SK-N-SH (cell line): ENCODE measurements at regions not wholly inside any gene's neighbourhood (a gene's known extent, or its start where the extent isn't known, plus 50 kb on each side); places are given as distances from the start of the nearest gene placed in this dataset.

ENCODE experiments used
- CTCF ChIA-PET: fragments of 300-600, 350-600 bp; formaldehyde crosslinking; extraction: SDS; loops from one replicate; lab custom pipeline; 2021; lab: Yijun Ruan, JAX
- POLR2A ChIA-PET: fragments of 350-600 bp; sonication (Branson Sonifier 250); formaldehyde crosslinking; extraction: SDS; loops from one replicate; lab custom pipeline; 2020; ENCODE audit warnings: antibody characterized with exemption, inconsistent platforms; lab: Yijun Ruan, JAX
- DNase-seq: peaks from one replicate; pipeline ENCODE4 v3.0.0; 2012
- H2AFZ ChIP-seq: fragments of 200-600 bp; sonication (generic); 2 replicates; pipeline ENCODE4 v1.8.1; 2016; ENCODE audit warnings: antibody characterized with exemption, mild to moderate bottlenecking, low read depth
- H3F3A ChIP-seq: fragments of 200-600 bp; sonication (generic); replicated peaks from 2 replicates; pipeline ENCODE3; 2016; ENCODE audit warnings: antibody characterized with exemption, mild to moderate bottlenecking; ENCODE audit not compliant: insufficient read depth
- H3K27ac ChIP-seq, 2 experiments: fragments of 200-500 bp in 1 of 2; fragments of 200-600 bp in 1 of 2; sonication (Bioruptor generic) in 1 of 2; sonication (generic), shearing (Covaris generic) in 1 of 2; 2 replicates each; pipeline versions ENCODE4 v1.5.1 to v1.6.1; 2014 to 2016; ENCODE audit warnings: low read depth in 2 of 2, inconsistent platforms in 1 of 2, low read length in 1 of 2, mild to moderate bottlenecking in 1 of 2, mixed read lengths in 1 of 2
- H3K27me3 ChIP-seq: fragments of 200-600 bp; sonication (generic), shearing (Covaris generic); 2 replicates; pipeline ENCODE4 v1.6.1; 2016; ENCODE audit warnings: mixed run types; ENCODE audit not compliant: insufficient read depth
- H3K36me3 ChIP-seq, 2 experiments: fragments of 200-500 bp in 1 of 2; fragments of 200-600 bp in 1 of 2; sonication (Bioruptor generic) in 1 of 2; sonication (generic) in 1 of 2; replicated peaks in 1 of 2; 2 replicates each; pipeline versions ENCODE3 to v1.5.1; 2014 to 2016; ENCODE audit warnings: low read length in 1 of 2, mild to moderate bottlenecking in 1 of 2; ENCODE audit not compliant: insufficient read depth in 2 of 2, control insufficient read depth in 1 of 2
- H3K4me1 ChIP-seq, 2 experiments: fragments of 200-500 bp in 1 of 2; fragments of 200-600 bp in 1 of 2; sonication (Bioruptor generic) in 1 of 2; sonication (generic), shearing (Covaris generic) in 1 of 2; 2 replicates each; pipeline versions ENCODE4 v1.5.1 to v1.6.1; 2014 to 2016; ENCODE audit warnings: low read depth in 1 of 2, low read length in 1 of 2, mixed run types in 1 of 2; ENCODE audit not compliant: insufficient read depth in 2 of 2, control insufficient read depth in 1 of 2
- H3K4me2 ChIP-seq: fragments of 200-600 bp; sonication (generic), shearing (Covaris generic); 2 replicates; pipeline ENCODE4 v1.6.1; 2017; ENCODE audit warnings: mixed run types
- H3K4me3 ChIP-seq, 2 experiments: fragments of 200-500 bp in 1 of 2; fragments of 200-600 bp in 1 of 2; sonication (Bioruptor generic) in 1 of 2; sonication (generic), shearing (Covaris generic) in 1 of 2; 2 replicates each; pipeline versions ENCODE4 v1.5.1 to v1.8.1; 2014 to 2016; ENCODE audit warnings: low read depth in 2 of 2, inconsistent platforms in 1 of 2, low read length in 1 of 2, mild to moderate bottlenecking in 1 of 2, mixed read lengths in 1 of 2, moderate library complexity in 1 of 2
- H3K79me2 ChIP-seq: fragments of 200-600 bp; sonication (generic); 2 replicates; pipeline ENCODE4 v1.8.1; 2017; ENCODE audit warnings: mild to moderate bottlenecking; ENCODE audit not compliant: insufficient read depth
- H3K9ac ChIP-seq: fragments of 200-600 bp; sonication (generic); 2 replicates; pipeline ENCODE4 v1.6.1; 2017; ENCODE audit warnings: mixed run types
- H3K9me2 ChIP-seq: fragments of 200-600 bp; sonication (generic); 2 replicates; pipeline ENCODE4 v1.6.1; 2017; ENCODE audit warnings: mixed run types
- H3K9me3 ChIP-seq: fragments of 200-600 bp; sonication (generic); 2 replicates; pipeline ENCODE4 v1.6.1; 2017; ENCODE audit warnings: mixed run types, mild to moderate bottlenecking, moderate library complexity
- H4K20me1 ChIP-seq: fragments of 200-600 bp; sonication (generic); 2 replicates; pipeline ENCODE4 v1.6.1; 2017; ENCODE audit warnings: mild to moderate bottlenecking, mixed run types; ENCODE audit not compliant: insufficient read depth
- EP300 ChIP-seq, 2 experiments: IDR thresholded peaks; 2 replicates each; pipeline versions ENCODE4 v1.4.0 to v1.6.1; 2012; ENCODE audit warnings: borderline replicate concordance in 1 of 2, low read depth in 1 of 2, low read length in 1 of 2
- EZH2phosphoT487 ChIP-seq: fragments of 200-600 bp; sonication (generic); IDR thresholded peaks from 2 replicates; pipeline ENCODE4 v1.6.1; 2017; ENCODE audit warnings: low read depth, mixed run types, mild to moderate bottlenecking, antibody characterized with exemption, moderate library complexity, borderline replicate concordance
- FOSL2 ChIP-seq: IDR thresholded peaks from 2 replicates; pipeline ENCODE4 v1.4.0; 2012; ENCODE audit warnings: low read depth, mild to moderate bottlenecking, moderate library complexity, borderline replicate concordance
- FOXJ3 ChIP-seq: sonication (generic); formaldehyde crosslinking; IDR thresholded peaks from 2 replicates; pipeline ENCODE4 v1.5.1; 2020; ENCODE audit warnings: mild to moderate bottlenecking, missing genetic modification reagents
- FOXM1 ChIP-seq: IDR thresholded peaks from 2 replicates; pipeline ENCODE4 v1.4.0; 2012; ENCODE audit warnings: low read depth, mild to moderate bottlenecking
- GABPA ChIP-seq: IDR thresholded peaks from 2 replicates; pipeline ENCODE4 v1.4.0; 2012; ENCODE audit warnings: low read depth, mild to moderate bottlenecking
- JUND ChIP-seq: IDR thresholded peaks from 2 replicates; pipeline ENCODE4 v1.4.0; 2012
- MXI1 ChIP-seq: IDR thresholded peaks from 2 replicates; pipeline ENCODE4 v1.6.1; 2012; ENCODE audit warnings: mild to moderate bottlenecking, low read depth, low read length, improper control_type of control experiment
- NRF1 ChIP-seq: IDR thresholded peaks from 2 replicates; pipeline ENCODE4 v1.6.1; 2012; ENCODE audit warnings: low read depth, mild to moderate bottlenecking, low read length
- POLR2AphosphoS5 ChIP-seq: IDR thresholded peaks from 2 replicates; pipeline ENCODE4 v1.6.1; 2012; ENCODE audit warnings: low read depth, low read length
- RAD21 ChIP-seq: IDR thresholded peaks from 2 replicates; pipeline ENCODE4 v1.6.1; 2012; ENCODE audit warnings: mild to moderate bottlenecking, low read length
- RFX5 ChIP-seq: IDR thresholded peaks from 2 replicates; pipeline ENCODE4 v1.6.1; 2012; ENCODE audit warnings: mild to moderate bottlenecking, improper control_type of control experiment, low read length
- RXRA ChIP-seq: IDR thresholded peaks from 2 replicates; pipeline ENCODE4 v1.4.0; 2012; ENCODE audit warnings: low read depth, mild to moderate bottlenecking, borderline replicate concordance
- TCF12 ChIP-seq: IDR thresholded peaks from 2 replicates; pipeline ENCODE4 v1.4.0; 2012
- TEAD4 ChIP-seq: IDR thresholded peaks from 2 replicates; pipeline ENCODE4 v1.4.0; 2012; ENCODE audit warnings: mild to moderate bottlenecking, borderline replicate concordance; ENCODE audit not compliant: insufficient read depth
- YY1 ChIP-seq: IDR thresholded peaks from 2 replicates; pipeline ENCODE4 v1.4.0; 2012; ENCODE audit warnings: low read depth, mild to moderate bottlenecking
- WGBS: methylation state at CpG from one replicate; pipeline ENCODE4 v1.1.6; 2017; ENCODE audit warnings: low lambda C conversion rate; 5-methylcytosine and 5-hydroxymethylcytosine counted together
- TF ChIP-seq, protein P1 (sequence below): fragments of 150-350 bp; IDR thresholded peaks from 2 replicates; pipeline ENCODE4 v1.6.1; 2016; ENCODE audit warnings: mild to moderate bottlenecking, low read depth, low read length
- TF ChIP-seq, protein P2 (sequence below): IDR thresholded peaks from 2 replicates; pipeline ENCODE4 v1.4.0; 2012; ENCODE audit warnings: low read depth, borderline replicate concordance
- TF ChIP-seq, protein P3 (sequence below): fragments of 200-600 bp; sonication (generic); IDR thresholded peaks from 2 replicates; pipeline ENCODE4 v1.6.1; 2017; ENCODE audit warnings: antibody characterized with exemption, mild to moderate bottlenecking, moderate library complexity
- TF ChIP-seq, protein P4 (sequence below): IDR thresholded peaks from 2 replicates; pipeline ENCODE4 v1.4.0; 2012; ENCODE audit warnings: low read depth, borderline replicate concordance
- TF ChIP-seq, protein P5 (sequence below): IDR thresholded peaks from 2 replicates; pipeline ENCODE4 v1.4.0; 2012; ENCODE audit warnings: low read depth

DNA sequence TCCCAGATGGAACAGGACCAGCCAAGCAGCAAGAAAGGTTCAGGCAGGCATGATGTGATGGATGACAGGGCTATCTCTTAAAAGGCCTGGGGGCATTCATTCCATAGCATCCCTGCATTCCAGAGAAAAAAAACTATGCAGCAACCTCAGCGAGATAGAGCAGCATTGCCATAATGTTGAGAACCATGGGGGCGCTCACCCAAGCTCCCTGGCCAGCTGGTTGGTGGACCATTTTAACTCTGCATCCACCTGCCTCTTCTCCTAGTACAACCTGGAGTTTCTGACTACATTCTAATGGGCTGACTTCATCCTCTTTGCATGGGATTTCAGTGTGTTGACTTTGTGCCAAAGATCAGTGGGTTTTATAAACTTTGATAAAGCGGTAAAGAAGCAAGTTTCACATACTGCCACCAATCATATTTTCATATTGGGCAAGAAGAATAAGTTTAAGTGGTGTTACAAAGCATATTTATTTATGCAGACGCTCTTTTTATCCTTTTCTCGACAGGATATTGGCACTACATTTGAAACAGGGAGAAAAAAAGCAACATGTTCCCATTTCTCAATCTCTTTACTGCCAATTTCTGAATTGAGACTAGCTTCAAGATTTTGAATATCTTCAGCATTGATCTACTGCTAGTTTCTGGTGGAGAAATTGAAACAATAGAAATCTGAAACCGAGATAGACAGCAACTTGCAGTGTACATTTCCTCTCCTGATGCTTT, 378.3 kb upstream of the WWC1 start:
- H3K9me2 ChIP-seq = no peaks in the 10 kb centered on the region
- TF ChIP-seq, protein P1, sequence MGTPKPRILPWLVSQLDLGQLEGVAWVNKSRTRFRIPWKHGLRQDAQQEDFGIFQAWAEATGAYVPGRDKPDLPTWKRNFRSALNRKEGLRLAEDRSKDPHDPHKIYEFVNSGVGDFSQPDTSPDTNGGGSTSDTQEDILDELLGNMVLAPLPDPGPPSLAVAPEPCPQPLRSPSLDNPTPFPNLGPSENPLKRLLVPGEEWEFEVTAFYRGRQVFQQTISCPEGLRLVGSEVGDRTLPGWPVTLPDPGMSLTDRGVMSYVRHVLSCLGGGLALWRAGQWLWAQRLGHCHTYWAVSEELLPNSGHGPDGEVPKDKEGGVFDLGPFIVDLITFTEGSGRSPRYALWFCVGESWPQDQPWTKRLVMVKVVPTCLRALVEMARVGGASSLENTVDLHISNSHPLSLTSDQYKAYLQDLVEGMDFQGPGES = no peak
- no peak for TF ChIP-seq FOSL2
- TF ChIP-seq RFX5 = no peak
- H3K4me2 ChIP-seq = no peak overlapping the region
- H2AFZ ChIP-seq = no peak overlapping the region
- peaks cover 0 to 1% of the 10 kb centered on the region in 2 experiments; a peak in 2 of 4 replicates for H3K4me1 ChIP-seq
- H3K9me3 ChIP-seq = no peaks in the 10 kb centered on the region
- H3K27ac ChIP-seq = no peak overlapping the region
- CTCF ChIA-PET = no interaction called here
- no peaks in the 10 kb centered on the region for H3K27me3 ChIP-seq
- no peaks in the 10 kb centered on the region for H3K79me2 ChIP-seq
- no peaks in the 10 kb centered on the region for H4K20me1 ChIP-seq
- WGBS = 31% methylated on average over 6 of the region's 6 CpGs
- no peak overlapping the region for H3K4me3 ChIP-seq
- H3K36me3 ChIP-seq = no peaks in the 10 kb centered on the region
- H3F3A ChIP-seq = no peaks in the 10 kb centered on the region
- no peak for DNase-seq
- H3K9ac ChIP-seq = no peak overlapping the region
- POLR2A ChIA-PET = no interaction called here

DNA sequence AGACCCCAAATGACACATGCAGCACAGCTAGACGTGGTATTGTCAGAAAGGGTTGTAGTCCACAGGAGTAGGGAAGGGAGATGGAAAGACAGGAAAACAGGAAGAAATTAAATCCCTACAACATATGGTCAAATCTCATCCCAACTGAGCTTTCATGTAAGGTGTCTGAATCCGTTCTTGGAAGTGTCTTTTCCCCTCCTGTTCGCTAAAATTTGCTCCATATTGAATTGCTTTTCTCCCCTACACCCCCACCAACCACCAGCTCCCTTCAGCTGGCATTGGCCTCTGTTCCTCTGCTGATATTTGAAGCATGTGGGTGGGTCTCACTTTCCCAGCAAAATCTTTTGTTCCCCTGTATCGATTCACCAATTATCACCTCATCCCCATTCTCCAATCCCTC, 376.2 kb upstream of the WWC1 start:
- ChIA-PET POLR2A (no interaction called here), CTCF (interaction anchor here (1.6 kb wide), 1 partner anchor 8 kb away, joined by 4 read pairs; no protein-coding TSS in a partner anchor)
- no peak for TF ChIP-seq NRF1
- TF ChIP-seq POLR2AphosphoS5 = no peak
- TF ChIP-seq FOXM1 = no peak
- TF ChIP-seq RAD21 = no peak
- TF ChIP-seq TEAD4 = no peak
- no peak for TF ChIP-seq EP300 (IDR thresholded peaks at IDR 0.05; ENCODE audit: borderline replicate concordance in 1 of 2, low read depth in 1 of 2, low read length in 1 of 2)
- no peak for TF ChIP-seq FOSL2
- TF ChIP-seq, protein P2, sequence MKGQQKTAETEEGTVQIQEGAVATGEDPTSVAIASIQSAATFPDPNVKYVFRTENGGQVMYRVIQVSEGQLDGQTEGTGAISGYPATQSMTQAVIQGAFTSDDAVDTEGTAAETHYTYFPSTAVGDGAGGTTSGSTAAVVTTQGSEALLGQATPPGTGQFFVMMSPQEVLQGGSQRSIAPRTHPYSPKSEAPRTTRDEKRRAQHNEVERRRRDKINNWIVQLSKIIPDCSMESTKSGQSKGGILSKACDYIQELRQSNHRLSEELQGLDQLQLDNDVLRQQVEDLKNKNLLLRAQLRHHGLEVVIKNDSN = no peak
- no peak for TF ChIP-seq FOXJ3 (CRISPR knock-in tag)
- no peak for TF ChIP-seq RXRA
- no peak for TF ChIP-seq MXI1
- no peak for TF ChIP-seq JUND
- no peak for TF ChIP-seq GABPA
- no peak for TF ChIP-seq YY1
- TF ChIP-seq, protein P3, sequence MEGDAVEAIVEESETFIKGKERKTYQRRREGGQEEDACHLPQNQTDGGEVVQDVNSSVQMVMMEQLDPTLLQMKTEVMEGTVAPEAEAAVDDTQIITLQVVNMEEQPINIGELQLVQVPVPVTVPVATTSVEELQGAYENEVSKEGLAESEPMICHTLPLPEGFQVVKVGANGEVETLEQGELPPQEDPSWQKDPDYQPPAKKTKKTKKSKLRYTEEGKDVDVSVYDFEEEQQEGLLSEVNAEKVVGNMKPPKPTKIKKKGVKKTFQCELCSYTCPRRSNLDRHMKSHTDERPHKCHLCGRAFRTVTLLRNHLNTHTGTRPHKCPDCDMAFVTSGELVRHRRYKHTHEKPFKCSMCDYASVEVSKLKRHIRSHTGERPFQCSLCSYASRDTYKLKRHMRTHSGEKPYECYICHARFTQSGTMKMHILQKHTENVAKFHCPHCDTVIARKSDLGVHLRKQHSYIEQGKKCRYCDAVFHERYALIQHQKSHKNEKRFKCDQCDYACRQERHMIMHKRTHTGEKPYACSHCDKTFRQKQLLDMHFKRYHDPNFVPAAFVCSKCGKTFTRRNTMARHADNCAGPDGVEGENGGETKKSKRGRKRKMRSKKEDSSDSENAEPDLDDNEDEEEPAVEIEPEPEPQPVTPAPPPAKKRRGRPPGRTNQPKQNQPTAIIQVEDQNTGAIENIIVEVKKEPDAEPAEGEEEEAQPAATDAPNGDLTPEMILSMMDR = no peak
- TF ChIP-seq TCF12 = no peak
- TF ChIP-seq, protein P4, sequence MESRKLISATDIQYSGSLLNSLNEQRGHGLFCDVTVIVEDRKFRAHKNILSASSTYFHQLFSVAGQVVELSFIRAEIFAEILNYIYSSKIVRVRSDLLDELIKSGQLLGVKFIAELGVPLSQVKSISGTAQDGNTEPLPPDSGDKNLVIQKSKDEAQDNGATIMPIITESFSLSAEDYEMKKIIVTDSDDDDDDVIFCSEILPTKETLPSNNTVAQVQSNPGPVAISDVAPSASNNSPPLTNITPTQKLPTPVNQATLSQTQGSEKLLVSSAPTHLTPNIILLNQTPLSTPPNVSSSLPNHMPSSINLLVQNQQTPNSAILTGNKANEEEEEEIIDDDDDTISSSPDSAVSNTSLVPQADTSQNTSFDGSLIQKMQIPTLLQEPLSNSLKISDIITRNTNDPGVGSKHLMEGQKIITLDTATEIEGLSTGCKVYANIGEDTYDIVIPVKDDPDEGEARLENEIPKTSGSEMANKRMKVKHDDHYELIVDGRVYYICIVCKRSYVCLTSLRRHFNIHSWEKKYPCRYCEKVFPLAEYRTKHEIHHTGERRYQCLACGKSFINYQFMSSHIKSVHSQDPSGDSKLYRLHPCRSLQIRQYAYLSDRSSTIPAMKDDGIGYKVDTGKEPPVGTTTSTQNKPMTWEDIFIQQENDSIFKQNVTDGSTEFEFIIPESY = no peak
- no peak for TF ChIP-seq EZH2phosphoT487
- TF ChIP-seq, protein P5, sequence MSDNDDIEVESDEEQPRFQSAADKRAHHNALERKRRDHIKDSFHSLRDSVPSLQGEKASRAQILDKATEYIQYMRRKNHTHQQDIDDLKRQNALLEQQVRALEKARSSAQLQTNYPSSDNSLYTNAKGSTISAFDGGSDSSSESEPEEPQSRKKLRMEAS = no peak
- TF ChIP-seq, protein P1 = no peak
- Histone ChIP-seq H3K4me2 (no peak overlapping the region), H4K20me1 (no peaks in the 10 kb centered on the region), H2AFZ (no peak overlapping the region), H3K27me3 (no peaks in the 10 kb centered on the region), H3K4me3 (no peak overlapping the region), H3K9me2 (no peaks in the 10 kb centered on the region), H3K27ac (no peak overlapping the region), H3K4me1 (peaks cover 0 to 11% of the 10 kb centered on the region in 2 experiments; a peak in 3 of 4 replicates), H3K36me3 (no peaks in the 10 kb centered on the region), H3K79me2 (no peaks in the 10 kb centered on the region), H3F3A (no peaks in the 10 kb centered on the region), H3K9me3 (no peaks in the 10 kb centered on the region), H3K9ac (no peak overlapping the region)
- 32% methylated on average over 4 of the region's 4 CpGs for WGBS
- no peak for DNase-seq
